ENCODE measurements at regions not wholly inside any gene's neighbourhood (a gene's known extent, or its start where the extent isn't known, plus 50 kb on each side); places are given as distances from the start of the nearest gene placed in this dataset.

- Histone ChIP-seq H2BK120ac (ENCODE audit: low read depth, low read length, poor library complexity, severe bottlenecking) (no peak overlapping the region), H3K9me3 (ENCODE audit: control insufficient read depth, low read depth, low read length) (no peaks in the 10 kb centered on the region), H3K23ac (ENCODE audit: insufficient read length, low read depth, low read length) (no peak overlapping the region), H3K18ac (ENCODE audit: insufficient read length, low read depth, low read length) (no peak overlapping the region), H4K91ac (ENCODE audit: insufficient read length, low read depth, low read length) (no peak overlapping the region), H3K27me3 (ENCODE audit: insufficient read depth, low read length) (no peaks in the 10 kb centered on the region), H3K23me2 (ENCODE audit: insufficient read length, low read depth, low read length, poor library complexity, severe bottlenecking) (no peaks in the 10 kb centered on the region), H3K4me1 (ENCODE audit: insufficient read depth, low read length) (no peaks in the 10 kb centered on the region), H3K4ac (ENCODE audit: low read depth, low read length) (no peak overlapping the region), H2AFZ (ENCODE audit: low read length) (no peak overlapping the region), H3K79me2 (ENCODE audit: insufficient read depth, low read length) (no peaks in the 10 kb centered on the region), H4K20me1 (ENCODE audit: control insufficient read depth, insufficient read depth, insufficient read length) (no peaks in the 10 kb centered on the region), H3K79me1 (ENCODE audit: insufficient read depth, low read depth, low read length, poor library complexity, severe bottlenecking) (no peaks in the 10 kb centered on the region), H3K56ac (ENCODE audit: insufficient read length, low read depth, low read length) (no peak overlapping the region), H3T11ph (ENCODE audit: low read length) (no peak overlapping the region), H3K4me2 (ENCODE audit: insufficient read depth, insufficient read length, low read length) (no peak overlapping the region), H4K8ac (replicated peaks; ENCODE audit: insufficient read length, low read depth, low read length) (no peak overlapping the region), H3K14ac (ENCODE audit: insufficient read depth, low read length) (no peak overlapping the region), H2BK15ac (ENCODE audit: low read depth, low read length) (no peak overlapping the region), H2BK5ac (ENCODE audit: insufficient read length, low read length) (no peak overlapping the region), H3K9ac (ENCODE audit: extremely low read depth, insufficient read length, low read length) (no peak overlapping the region), H2AK5ac (ENCODE audit: insufficient read length, low read length) (no peak overlapping the region), H4K5ac (ENCODE audit: insufficient read length, low read depth, low read length) (no peak overlapping the region), H2BK20ac (ENCODE audit: low read depth, low read length, poor library complexity, severe bottlenecking) (no peak overlapping the region), H2BK12ac (ENCODE audit: insufficient read length, low read depth, low read length) (no peak overlapping the region), H3K27ac (ENCODE audit: insufficient read length, low read depth, low read length) (no peak overlapping the region)
- Mint-ChIP-seq H3K36me3 (ENCODE audit: insufficient read depth in 1 of 3, low read depth in 3 of 3) (no peaks in the 10 kb centered on the region), H3K27me3 (ENCODE audit: low read depth) (no peaks in the 10 kb centered on the region), H3K4me3 (no peak overlapping the region), H3K9me3 (no peaks in the 10 kb centered on the region), H3K4me1 (peaks cover 4 to 9% of the 10 kb centered on the region in 2 experiments), H3K27ac (no peak overlapping the region)
- WGBS (ENCODE audit: extremely low coverage, insufficient read length, low lambda C conversion rate), result no CpG with 5 or more reads among the region's 2 CpGs
- TF ChIP-seq CTCF (conservative IDR thresholded peaks at IDR 0.05), result no peak
- DNase-seq, result no peak
Measured at GRCh38 chr5:60332244-60333004, 367.5 kb downstream of the DEPDC1B start.

All from H9 (cell line).